HG03060 (cell line): ENCODE measurements at regions not wholly inside any gene's neighbourhood (a gene's known extent, or its start where the extent isn't known, plus 50 kb on each side); places are given as distances from the start of the nearest gene placed in this dataset.
A peak's percentile ranks its signal among the peaks of the same experiment; 100 is the strongest.
"Not testable (repeated sequence)": the region's sequence is repeated elsewhere in the genome, so short reads cannot be mapped to it uniquely, and the experiment has no call there.

Experiments used
- ATAC-seq: cut with Tn5 transposase; IDR thresholded peaks from one replicate; pipeline ENCODE4 v1.9.1; 2021; ENCODE audit warnings: low read depth, moderate number of reproducible peaks; ENCODE audit not compliant: unreplicated experiment

GRCh38 chr2:58800881-58801280, 559.8 kb upstream of the FANCL start:
- ATAC-seq = no peak

DNA sequence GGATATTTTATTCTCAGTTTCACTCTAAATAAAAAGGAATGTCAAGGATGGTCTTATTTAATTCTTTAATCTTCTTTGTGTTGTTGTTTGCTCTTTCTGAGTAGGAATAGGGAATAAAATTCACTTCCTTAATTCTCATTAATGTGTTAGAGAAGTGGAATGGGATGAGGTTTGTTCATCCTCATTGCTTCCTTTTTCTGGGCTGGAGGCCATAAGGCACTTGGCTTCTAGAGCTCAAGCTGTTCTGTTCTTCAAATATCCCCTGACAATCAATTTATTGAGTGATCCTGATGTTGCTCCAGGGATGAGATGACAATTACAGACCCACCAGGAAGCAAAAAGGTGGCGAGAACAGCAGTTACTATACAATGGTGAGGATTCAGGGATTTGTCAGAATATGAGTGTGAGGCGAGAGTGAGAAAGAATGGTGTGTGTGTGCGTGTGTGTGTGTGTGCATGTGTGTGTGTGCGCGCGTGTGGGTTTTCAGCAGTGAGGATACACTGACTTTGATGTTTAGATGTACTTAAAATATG, 557.6 kb upstream of the FANCL start:
- ATAC-seq = no peak

- no peak for ATAC-seq
These were observed 555.2 kb upstream of the FANCL start for GRCh38 chr2:58796239-58796910.

GRCh38 chr2:58794916-58795315, 553.8 kb upstream of the FANCL start:
- ATAC-seq = no peak

GRCh38 chr2:58794103-58794502, 553.0 kb upstream of the FANCL start:
- ATAC-seq = no peak

DNA sequence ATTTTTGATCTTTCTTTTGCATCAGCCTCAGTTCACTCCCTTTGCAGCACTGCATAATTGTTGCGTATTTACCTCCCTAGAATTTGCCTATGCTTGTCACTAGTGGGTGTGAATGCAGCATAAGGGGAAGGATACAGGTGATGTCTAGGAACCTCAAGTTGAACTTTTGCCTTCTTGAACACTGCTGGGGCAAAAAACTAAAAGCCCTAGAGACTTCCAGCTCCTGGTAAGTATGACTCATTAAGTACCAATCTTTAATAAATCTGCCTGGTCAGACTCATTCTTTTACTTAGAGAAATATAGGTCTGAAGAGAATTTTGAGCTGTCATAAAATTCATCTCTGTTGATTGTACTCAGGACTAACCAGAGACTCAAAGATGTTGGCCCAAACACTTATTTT, 547.3 kb upstream of the FANCL start:
- peak; percentile 57 for ATAC-seq

DNA sequence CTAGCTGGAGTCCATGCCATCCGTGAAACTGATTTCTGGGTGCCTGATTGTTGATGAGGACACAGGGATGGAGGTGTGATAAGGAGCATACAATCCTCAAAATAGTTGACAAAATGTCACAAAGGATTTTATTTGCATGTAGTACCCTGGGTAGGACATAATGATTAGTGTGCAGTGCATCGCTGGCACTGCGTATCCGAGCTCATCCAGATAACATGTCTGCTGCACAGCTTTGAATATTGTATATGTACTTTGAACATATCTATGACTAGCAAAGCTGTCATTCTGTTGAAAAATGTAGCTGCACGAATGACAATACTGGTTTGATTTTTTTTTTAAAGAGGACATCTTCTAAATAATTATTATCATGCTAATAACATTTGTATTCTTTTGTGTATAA, 529.7 kb upstream of the FANCL start:
- ATAC-seq = no peak

DNA sequence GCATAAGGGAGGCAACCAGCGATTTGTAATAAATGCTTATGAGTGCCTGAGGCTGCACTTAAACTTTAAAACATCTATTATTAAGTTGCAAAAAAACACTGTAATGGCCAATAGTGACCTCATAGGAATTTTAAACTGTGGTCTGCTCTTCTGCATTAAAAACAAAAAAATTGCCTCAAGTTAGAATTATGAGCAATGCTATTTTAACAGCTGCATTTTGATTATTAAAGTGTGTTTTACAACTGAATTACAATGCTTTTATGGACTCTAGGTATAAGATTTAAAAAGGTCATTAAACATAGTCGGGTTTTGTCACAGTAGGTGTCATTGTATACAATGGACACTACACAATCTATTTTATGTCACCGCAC, 528.7 kb upstream of the FANCL start:
- ATAC-seq = no peak

DNA sequence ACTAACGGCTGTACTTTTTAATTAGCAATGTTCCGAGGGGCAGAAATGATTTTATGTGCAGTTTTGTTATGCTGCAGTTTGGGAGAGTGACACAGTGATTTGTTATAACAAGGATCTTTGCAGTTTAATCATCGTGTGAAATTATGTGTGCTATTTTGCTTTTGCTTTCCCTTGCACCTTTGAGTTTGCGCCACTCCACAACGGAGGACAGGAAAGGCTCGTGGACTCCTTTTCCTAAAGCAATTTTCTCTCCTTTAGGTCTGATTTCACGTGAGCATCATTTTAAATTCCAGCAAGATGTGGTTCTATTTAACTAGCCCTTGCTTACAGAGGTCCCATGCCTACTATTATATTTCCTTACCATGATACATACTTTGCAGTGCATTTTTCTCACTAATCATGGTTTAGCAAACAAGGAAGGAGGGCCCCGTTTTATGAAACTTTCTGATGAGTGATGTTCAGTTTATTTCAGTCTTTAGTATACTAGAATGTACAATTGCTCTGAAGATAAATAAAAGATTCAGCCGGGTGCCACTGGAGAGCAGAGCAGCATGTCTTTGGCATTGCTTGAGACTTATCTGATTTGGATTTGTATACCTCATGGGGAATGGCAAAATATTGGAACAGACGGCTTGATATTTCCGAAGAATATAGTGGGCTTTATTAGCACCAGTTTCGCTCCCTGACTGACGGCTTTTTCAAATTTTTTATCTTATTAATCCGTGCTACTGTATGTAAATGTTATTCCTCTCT, 528.2 kb upstream of the FANCL start:
- no peak for ATAC-seq

- ATAC-seq = no peak
These were observed 527.6 kb upstream of the FANCL start for GRCh38 chr2:58768715-58769080.

GRCh38 chr2:58767828-58768714, 526.9 kb upstream of the FANCL start:
- no peak for ATAC-seq

DNA sequence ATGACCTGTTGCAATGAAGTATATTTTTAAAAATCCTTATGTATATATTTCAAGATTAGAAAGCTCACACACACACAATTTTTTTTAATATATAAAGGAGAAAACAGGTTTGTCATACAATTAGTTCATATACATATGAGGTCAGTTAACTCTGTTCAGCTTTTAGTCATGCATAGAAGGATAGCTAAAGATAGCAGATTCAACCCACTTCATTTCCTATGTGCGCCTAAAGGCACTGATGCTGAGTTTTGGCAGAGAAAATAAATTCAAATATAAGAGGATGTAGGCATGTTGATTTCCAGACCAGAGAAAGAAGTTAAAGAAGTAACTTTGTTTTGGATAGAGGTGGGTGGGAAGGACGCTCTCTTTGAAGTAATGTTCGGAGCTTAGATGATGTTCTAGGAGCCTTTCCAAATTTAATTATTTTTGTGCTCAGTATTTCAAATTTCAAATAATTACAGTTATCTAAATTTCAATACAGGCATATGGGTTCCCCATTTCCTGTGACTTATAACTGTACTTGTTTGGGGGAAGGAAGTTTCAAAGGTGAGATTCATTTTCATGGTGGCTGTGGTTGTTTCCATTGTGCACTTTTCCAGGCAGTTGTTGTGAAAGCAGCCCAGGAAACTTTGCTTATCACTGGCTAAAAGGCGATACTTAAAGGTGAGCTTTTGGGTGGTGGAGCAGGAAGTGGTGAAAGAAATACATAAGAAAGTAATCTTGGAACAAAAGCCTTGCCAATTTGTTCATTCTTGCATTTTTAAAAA, 523.4 kb upstream of the FANCL start:
- ATAC-seq = no peak

- no peak for ATAC-seq
These were observed 521.2 kb upstream of the FANCL start for GRCh38 chr2:58762176-58762781.

DNA sequence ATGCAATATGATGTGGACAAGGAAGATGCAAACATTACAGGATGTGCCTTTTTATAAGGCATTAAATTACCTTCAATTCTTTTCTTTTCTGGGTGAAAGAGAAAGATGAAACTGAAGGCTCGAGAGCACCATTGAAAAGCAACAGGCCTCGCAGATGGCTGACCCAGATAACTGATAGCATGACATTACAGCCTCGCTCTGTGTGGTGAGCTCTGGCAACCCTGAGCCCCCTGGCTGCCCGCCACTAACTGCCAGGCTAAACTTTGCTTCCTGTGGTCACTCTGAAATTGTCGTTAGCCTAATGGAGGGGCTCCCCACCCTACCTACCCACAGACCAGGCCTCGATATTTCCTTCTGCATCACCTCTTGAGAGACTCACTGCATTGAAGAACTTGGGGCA, 516.8 kb upstream of the FANCL start:
- no peak for ATAC-seq

DNA sequence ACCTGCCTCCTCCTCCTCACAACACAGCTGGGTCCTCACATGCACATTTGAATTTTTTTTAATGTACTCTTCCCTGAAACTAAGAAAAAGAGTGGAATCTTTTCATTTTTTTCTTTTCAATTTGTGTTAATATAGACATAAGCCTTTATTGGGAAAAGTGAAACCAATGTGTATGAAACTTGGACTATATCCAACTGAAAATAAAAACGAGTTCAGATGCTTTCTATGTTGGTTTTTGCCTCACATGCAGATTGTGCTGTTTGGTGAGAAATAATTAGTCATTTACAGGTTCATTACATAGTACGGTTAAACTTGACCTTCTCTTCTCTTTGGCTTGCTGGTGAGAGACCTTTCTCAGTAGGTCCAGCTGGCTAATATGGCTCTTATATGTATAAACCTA, 515.2 kb upstream of the FANCL start:
- no peak for ATAC-seq

- ATAC-seq = not testable (repeated sequence)
These were observed 511.4 kb upstream of the FANCL start for GRCh38 chr2:58752507-58752906.

- not testable (repeated sequence) for ATAC-seq
These were observed 510.6 kb upstream of the FANCL start for GRCh38 chr2:58751676-58752075.

GRCh38 chr2:58749041-58749440, 507.9 kb upstream of the FANCL start:
- ATAC-seq = no peak

GRCh38 chr2:58745334-58745733, 504.2 kb upstream of the FANCL start:
- ATAC-seq = not testable (repeated sequence)

GRCh38 chr2:58740426-58740825, 499.3 kb upstream of the FANCL start:
- no peak for ATAC-seq
